ENCODE measurements at regions not wholly inside any gene's neighbourhood (a gene's known extent, or its start where the extent isn't known, plus 50 kb on each side); places are given as distances from the start of the nearest gene placed in this dataset.

- TF ChIP-seq CTCF (IDR thresholded peaks at IDR 0.05) (no peak), POLR2A (IDR thresholded peaks at IDR 0.05) (no peak)
Observed at GRCh38 chr6:88535306-88535705, 369.2 kb upstream of the CNR1 start.
